GM23338 (cell line): ENCODE measurements at regions not wholly inside any gene's neighbourhood (a gene's known extent, or its start where the extent isn't known, plus 50 kb on each side); places are given as distances from the start of the nearest gene placed in this dataset. TPM values are rescaled to one million over a fixed set of nuclear protein-coding genes. Genes with fewer than 3 reads are reported as not detected.

Experiments
- small RNA-seq: library from RNA; depleted of rRNA; stranded (forward); fragments of <200 nt; gene quantifications from one replicate; pipeline ENCODE3, GENCODE V24; 2014; ENCODE audit warnings: low replicate concordance

Small RNA genes lying in the stretch of these regions (small RNA-seq; reads per million reads assigned to genes)
- gene RF00271 = not detected
